Activated CD8-positive, alpha-beta memory T cell treated with anti-CD3 and anti-CD28 coated beads, Interleukin-2, amount 50 U/mL, for 1 hour (primary cell): ENCODE measurements at regions not wholly inside any gene's neighbourhood (a gene's known extent, or its start where the extent isn't known, plus 50 kb on each side); places are given as distances from the start of the nearest gene placed in this dataset.

ENCODE experiments used
- DNase-seq: peaks from one replicate; pipeline ENCODE4 v3.0.0-alpha.2; 2020; ENCODE audit errors: extremely low read depth

DNA sequence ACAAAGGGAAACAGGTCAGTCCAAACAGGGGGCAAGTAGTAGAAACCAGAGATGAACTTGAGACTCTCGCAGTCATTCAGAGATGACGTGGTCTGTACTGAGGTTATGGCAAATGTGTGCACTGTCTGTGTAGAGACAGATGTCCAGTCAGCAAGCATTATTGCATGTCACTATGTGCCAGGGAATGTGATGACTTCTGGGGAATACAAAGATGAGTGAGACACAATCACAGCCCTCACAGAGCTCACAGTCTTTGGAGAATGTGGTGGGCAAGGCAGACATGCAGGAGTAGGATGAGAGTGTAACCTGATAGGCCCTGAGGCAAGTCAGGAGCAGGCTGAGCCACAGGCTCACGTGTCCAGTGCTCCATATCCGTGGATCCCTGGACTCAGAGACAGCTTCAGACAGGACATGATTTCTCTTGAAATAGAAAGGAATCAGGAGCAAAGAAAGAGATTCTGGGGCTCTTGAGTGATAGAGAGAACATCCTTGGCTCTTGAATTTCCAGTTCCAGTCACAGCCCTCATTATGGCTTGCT is 550.7 kb downstream of the ETS1 start:
- no peak for DNase-seq

DNA sequence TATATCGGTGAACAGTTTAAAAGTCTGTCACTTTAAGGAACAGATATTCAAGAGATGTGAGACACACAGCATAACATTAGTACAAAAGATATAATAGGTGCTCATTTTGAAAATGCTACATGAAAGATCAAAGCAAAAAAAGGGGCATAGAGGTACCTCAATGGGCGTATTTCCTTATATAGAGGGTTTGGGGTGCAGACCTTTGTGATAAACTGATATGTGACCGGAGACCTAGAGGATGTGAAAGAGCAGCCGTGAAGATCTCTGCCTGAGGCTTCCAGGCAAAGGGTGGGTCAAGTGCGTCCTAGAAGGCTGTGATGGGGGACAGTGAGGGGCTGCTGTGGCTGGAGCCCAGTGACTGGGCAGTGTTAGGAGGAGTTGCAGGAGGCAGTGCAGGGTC is 551.4 kb downstream of the ETS1 start:
- DNase-seq = no peak

DNA sequence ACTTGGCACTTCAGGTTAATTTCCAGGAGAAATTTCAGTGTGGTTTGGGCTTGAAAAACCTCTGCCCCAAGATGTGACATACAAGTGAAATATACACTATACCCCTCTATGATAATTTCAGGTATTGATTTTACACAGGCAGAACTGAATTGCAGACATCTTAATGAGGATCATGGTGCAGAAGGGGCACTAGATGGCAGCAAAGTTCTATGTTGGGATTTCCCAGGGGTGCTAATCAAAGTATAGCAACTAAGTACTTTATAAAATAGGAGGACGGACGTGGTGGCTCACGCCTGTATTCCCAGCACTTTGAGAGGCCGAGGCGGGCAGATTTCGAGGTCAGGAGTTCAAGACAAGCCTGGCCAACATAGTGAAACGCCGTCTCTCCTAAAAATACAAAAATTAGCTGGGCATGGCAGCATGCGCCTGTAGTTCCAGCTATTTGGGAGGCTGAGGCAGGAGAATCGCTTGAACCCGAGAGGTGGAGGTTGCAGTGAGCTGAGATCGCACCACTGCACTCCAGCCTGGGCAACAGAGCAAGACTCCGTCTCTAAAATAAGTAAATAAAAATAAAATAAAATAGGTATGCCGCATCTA is 555.7 kb downstream of the ETS1 start:
- DNase-seq = peak; percentile 23

- no peak for DNase-seq
Observed at GRCh38 chr11:128029219-128029722, 558.1 kb downstream of the ETS1 start.

DNA sequence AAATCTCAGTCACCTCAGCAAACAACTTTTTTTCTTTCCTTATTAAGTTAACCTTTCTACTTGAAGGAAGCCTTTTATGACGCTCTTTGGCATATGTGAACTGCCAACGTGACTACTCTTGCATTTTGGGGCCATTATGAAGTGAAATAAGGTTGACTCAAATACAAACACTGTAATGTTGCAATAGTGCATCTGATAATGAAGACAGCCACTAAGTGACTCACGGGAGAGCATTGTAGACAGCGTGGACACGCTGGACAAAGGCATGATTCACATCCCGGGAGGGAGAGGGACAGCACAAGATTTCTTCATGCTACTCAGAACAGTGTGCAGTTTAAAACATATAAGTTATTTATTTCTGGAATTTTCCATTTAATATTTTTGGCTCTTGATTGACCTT is 560.8 kb downstream of the ETS1 start:
- no peak for DNase-seq

DNA sequence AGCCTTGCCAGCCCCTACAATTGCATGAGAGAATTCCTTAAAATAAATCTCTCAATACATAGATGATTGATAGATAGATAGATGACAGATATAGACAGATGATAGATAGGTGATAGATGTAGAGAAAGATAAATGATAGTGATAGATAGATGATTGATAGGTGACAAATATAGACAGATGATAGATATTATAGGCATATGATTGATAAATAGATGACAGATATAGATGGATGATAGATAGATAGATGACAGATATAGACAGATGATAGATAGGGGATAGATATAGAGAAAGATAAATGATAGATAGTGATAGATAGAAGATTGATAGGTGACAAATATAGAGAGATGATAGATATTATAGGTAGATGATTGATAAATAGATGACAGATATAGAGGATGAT is 564.6 kb downstream of the ETS1 start:
- DNase-seq = no peak

DNA sequence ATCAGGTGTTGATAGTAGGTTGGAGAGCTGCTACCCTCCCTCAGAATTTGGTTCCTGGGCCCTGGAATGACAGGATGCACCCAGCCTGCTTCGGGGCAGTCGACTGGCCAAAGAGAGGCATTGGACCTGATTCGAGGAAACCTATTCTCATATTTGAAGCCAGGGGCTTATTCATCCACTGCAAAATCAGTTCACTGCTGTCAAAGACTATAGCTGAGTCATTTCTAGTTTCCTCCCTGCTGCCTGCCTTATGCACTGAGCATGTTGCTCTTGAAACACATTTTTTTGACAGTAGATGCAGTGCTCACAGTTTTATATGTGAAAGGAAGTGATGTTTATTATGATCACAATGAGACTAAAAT is 565.4 kb downstream of the ETS1 start:
- DNase-seq = no peak

- DNase-seq = no peak
Observed at GRCh38 chr11:128021349-128022006, 565.9 kb downstream of the ETS1 start.

DNA sequence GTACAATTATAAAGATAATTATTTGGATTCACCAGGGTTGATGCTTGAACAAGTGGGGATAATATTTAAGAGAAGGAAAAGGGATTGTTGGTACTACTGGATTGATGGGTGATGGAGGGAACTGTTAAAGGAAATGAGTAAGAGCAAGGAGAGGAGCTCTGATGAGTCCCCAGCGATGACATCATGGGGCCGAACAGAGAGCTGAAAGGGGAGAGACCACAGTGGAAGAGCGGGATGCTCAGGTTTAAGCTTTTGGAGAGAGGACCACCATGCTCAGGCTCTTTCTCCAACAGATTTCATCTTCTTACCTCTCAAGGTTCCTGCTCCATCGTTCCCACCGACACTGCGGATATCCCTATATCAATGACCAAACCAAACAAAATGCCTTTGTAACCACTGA is 568.7 kb downstream of the ETS1 start:
- DNase-seq = no peak

- no peak for DNase-seq
Observed at GRCh38 chr11:128005562-128005961, 581.8 kb downstream of the ETS1 start.

DNA sequence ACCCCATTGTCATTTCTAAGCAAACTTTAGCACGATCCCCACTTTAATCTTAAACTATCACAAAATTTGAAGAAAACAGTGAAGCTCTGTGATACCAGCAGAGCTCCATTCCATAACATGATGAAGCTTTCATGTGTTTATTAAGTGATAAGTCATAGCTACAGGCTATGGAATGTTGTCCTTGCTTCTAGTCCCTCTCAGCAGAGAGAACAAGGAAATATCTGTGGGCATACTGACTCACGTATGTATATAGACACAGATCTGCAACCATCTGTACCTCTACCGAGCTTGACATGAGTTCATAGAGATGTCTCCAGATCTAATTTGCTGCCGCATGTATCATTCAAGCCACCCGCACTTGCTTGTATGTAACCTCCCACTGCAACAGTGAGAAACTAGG is 588.9 kb downstream of the ETS1 start:
- DNase-seq = no peak

DNA sequence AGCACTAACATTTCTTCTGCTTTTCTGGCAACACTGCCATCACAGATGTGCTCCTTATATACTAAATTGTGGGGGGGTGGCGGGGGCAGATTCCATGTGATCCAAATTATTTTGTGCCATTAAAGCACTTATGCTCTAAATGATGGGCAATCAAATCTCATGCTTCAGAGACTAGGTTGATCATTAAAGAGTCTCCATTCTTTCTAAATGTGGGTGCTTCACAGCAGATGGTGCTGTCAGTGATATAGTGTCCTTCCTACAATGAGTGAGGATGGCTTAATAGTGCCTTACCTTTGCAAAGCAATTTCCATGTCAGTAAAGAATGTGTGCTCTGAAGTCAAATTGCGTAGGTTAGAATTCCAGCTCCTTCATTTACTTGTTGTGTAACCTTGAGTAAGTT is 589.8 kb downstream of the ETS1 start:
- DNase-seq = no peak

- no peak for DNase-seq
Observed at GRCh38 chr11:127996825-127997224, 590.5 kb downstream of the ETS1 start.

DNA sequence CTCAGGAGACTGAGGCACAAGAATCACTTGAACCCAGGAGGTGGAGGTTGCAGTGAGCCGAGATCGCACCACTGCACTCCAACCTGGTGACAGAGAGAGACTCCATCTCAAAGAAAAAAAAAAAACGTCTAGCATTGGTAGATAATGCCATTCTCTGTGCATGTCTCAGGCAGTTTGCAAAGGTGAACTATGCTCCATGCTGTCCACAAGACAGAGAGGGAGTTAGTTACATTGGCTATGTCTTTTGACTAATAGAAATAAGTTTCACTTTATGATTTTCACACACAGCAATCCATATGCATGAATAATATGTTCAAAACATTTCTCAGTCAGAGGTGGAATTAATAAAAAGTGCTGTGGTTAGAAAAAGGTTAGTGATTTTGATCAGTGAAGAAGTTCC is 591.4 kb downstream of the ETS1 start:
- DNase-seq = no peak

DNA sequence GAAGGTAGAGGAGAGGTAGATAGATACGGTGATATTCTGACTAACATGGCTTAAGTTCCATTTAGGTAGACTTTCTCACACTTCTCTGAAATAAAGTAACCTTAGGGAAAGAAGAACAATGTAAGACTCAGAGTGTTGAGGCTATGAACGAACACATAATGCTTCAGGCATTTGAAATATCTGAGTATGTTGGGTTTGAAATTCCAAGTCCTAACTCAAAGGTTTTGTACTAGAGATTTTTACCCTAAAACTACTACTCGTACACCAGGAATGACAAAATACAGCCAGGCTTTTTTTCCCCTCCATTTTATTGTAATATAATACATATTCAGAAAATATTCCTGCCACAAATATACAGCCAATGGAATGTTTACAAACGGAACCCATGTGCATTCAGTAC is 592.6 kb downstream of the ETS1 start:
- no peak for DNase-seq

DNA sequence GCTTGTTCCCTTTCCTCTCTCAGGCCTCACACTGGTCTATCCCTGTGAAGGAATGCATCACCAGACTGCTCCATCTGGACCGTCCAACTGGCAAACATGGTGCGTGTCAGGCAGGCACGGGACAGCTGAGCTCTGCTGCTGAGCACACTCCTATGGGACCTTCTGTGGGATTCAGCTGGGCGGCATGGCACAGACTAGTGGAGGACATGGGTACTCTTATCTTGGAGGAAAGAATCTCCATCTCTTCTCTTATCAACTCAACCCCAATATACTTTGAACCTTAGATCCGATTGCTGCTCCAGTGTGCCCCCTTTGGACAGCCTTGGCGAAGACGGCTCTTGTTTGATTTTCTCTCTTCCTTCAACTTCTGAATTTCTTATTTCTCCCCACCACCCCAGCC is 593.6 kb downstream of the ETS1 start:
- DNase-seq = no peak

DNA sequence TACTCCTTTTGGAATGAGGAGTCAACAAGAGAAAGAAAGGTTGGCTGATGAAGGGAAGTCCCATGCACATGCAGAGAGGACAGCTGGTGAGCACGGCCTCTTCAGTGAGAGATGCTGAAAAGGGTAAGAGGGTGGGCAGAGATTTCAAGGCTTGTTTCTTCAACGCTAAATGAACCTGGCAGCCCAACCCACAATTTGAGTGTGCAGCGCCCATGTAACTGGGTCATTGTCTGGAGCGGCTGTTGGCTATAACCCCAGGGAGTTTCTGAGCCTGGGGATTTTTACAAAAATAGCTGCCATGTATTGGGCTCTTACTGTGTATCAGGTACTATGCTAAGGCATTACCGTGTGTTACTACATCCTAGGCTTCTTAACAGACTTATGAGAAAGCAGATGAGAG is 594.1 kb downstream of the ETS1 start:
- no peak for DNase-seq

GRCh38 chr11:127986073-127986472 is 601.3 kb downstream of the ETS1 start:
- DNase-seq = no peak

DNA sequence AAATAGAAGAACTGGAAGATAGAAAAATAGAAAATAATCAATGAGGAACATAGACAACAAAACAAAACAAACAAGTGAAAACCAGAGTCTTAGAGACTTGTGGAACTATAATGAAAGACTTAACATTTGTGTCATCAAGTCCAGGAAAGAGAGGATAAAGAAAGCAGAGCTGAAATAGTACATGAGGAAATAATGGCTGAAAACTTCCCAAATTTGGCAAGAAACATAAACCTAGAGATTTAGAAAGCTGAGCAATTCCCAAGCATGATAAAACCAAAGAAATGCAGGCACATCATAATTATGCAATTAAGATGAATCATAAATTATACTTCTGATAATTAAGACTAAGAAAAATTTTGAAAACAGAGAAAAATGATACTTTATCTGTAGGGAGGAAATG is 614.5 kb downstream of the ETS1 start:
- no peak for DNase-seq

DNA sequence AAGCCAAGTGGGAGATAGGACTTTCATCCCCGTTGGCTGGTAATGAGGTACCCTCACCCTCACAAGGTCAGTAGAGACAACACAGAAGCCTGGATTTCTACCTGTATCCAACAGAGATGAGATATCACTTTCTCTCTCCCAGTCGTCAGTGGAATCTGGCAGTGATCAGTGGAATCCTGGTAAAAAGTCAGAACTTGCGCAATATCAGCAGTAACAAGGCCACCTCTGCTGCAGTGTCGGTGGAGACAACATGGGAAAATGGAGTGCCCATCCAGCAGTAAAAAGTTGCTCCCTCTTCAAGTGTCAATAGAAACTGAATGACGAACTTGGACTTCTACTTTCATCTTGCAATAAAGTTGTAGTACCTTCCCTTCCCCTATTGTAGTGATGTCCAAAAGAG is 615.9 kb downstream of the ETS1 start:
- no peak for DNase-seq

GRCh38 chr11:127966821-127967220 is 620.5 kb downstream of the ETS1 start:
- no peak for DNase-seq

GRCh38 chr11:127965939-127966668 is 621.3 kb downstream of the ETS1 start:
- DNase-seq = no peak

DNA sequence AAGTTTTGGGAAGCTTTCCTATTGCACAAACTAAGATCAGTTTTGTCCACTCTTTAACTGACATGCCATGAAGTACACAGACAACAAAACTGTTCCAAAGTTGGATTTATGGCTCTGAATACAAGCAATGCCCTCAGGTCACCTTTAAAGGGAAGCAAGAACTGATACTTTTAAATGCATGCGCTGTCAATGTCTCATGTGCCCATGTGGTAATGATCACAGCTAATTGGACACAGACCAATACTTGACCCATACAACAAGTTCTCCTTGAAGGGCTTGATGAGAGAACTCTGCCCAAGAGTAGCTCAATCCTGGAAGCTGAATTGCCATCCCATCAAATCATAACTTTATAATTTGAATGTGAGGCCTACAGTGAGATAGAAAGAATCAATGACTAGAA is 624.9 kb downstream of the ETS1 start:
- DNase-seq = no peak
